ENCODE measurements at regions not wholly inside any gene's neighbourhood (a gene's known extent, or its start where the extent isn't known, plus 50 kb on each side); places are given as distances from the start of the nearest gene placed in this dataset.

- TF ChIP-seq, protein P1, sequence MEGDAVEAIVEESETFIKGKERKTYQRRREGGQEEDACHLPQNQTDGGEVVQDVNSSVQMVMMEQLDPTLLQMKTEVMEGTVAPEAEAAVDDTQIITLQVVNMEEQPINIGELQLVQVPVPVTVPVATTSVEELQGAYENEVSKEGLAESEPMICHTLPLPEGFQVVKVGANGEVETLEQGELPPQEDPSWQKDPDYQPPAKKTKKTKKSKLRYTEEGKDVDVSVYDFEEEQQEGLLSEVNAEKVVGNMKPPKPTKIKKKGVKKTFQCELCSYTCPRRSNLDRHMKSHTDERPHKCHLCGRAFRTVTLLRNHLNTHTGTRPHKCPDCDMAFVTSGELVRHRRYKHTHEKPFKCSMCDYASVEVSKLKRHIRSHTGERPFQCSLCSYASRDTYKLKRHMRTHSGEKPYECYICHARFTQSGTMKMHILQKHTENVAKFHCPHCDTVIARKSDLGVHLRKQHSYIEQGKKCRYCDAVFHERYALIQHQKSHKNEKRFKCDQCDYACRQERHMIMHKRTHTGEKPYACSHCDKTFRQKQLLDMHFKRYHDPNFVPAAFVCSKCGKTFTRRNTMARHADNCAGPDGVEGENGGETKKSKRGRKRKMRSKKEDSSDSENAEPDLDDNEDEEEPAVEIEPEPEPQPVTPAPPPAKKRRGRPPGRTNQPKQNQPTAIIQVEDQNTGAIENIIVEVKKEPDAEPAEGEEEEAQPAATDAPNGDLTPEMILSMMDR (CRISPR knock-in tag; IDR thresholded peaks at IDR 0.05): peak; percentile 13; the same call in 1 of the 2 replicates
- no peak for TF ChIP-seq SETDB1 (CRISPR knock-in tag; IDR thresholded peaks at IDR 0.05; ENCODE audit: borderline replicate concordance)
- TF ChIP-seq, protein P2, sequence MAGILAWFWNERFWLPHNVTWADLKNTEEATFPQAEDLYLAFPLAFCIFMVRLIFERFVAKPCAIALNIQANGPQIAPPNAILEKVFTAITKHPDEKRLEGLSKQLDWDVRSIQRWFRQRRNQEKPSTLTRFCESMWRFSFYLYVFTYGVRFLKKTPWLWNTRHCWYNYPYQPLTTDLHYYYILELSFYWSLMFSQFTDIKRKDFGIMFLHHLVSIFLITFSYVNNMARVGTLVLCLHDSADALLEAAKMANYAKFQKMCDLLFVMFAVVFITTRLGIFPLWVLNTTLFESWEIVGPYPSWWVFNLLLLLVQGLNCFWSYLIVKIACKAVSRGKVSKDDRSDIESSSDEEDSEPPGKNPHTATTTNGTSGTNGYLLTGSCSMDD (CRISPR knock-in tag; IDR thresholded peaks at IDR 0.05): no peak
These were observed 403.4 kb downstream of the DNAJB9 start (continued) for GRCh38 chr7:108973075-108973474.

DNA sequence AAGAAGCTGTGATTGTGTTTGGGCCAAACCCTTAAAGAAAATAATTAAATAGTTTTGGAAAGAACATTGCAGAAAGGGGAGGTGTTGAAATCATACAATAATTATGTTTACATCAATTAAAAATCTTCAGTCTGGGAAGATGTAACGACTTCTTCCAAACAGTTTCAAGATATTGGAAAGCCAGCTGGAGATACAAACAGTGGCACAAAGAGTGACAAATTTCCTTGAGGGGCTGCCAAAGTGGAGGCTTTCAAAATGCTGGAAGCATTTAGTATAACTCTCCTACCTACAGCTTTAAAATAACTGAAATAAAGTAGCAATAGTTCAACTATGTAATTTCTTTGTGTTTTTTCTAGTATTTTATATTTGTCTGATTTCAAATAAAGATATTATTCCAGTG, 405.0 kb downstream of the DNAJB9 start:
- no peaks in the 10 kb centered on the region for H4K20me1 ChIP-seq (ENCODE audit: insufficient read depth, low read length)
- intact Hi-C loops (cut with micrococcal nuclease; ENCODE audit: unreplicated experiment) (no loop called here), in situ Hi-C loops (cut with HindIII; ENCODE audit: extremely low pct_ligation_motif_present, low pct_unique_long_range_greater_than_20kb) (no loop called here)
- H3K9ac ChIP-seq (ENCODE audit: insufficient read depth, low read depth, low read length): no peak overlapping the region
- no peaks in the 10 kb centered on the region for H3K79me2 ChIP-seq (ENCODE audit: insufficient read depth, low read length)
- BruUV-seq (replicated peaks): no TSS peak
- no peaks in the 10 kb centered on the region for H3K36me3 ChIP-seq (replicated peaks in 1 of 2; ENCODE audit: control insufficient read depth in 1 of 2, insufficient read depth in 2 of 2, low read length in 2 of 2)
- POLR2A ChIA-PET: no interaction called here
- H3K27ac ChIP-seq (ENCODE audit: extremely low read length, insufficient read depth, low read length): no peak overlapping the region
- FAIRE-seq (no peak), ATAC-seq (no peak), DNase-seq (ENCODE audit: low spot score) (no peak)
- no peaks in the 10 kb centered on the region for H3K9me3 ChIP-seq (ENCODE audit: low read length)
- no peaks in the 10 kb centered on the region for H3K4me1 ChIP-seq (ENCODE audit: insufficient read depth, low read length)
- H3K4me3 ChIP-seq (replicated peaks in 1 of 3; ENCODE audit: insufficient read depth in 1 of 3, low read depth in 2 of 3, low read length in 3 of 3): no peak overlapping the region
- no peaks in the 10 kb centered on the region for H3K27me3 ChIP-seq (ENCODE audit: control insufficient read depth in 1 of 2, insufficient read depth in 2 of 2, low read length in 2 of 2)
- 0% methylated on average over 1 of the region's 1 CpG for WGBS (ENCODE audit: low lambda C conversion rate)
- H3K4me2 ChIP-seq (ENCODE audit: low read depth, low read length): no peak overlapping the region
- H2AFZ ChIP-seq (ENCODE audit: low read length): no peak overlapping the region
- CTCF ChIA-PET (ENCODE audit: low intra/inter-chr PET ratio, low total read pairs): no interaction called here
- TF ChIP-seq NAIF1 (CRISPR knock-in tag; IDR thresholded peaks at IDR 0.05; ENCODE audit: borderline replicate concordance): no peak
- no peak for TF ChIP-seq CREM (IDR thresholded peaks at IDR 0.05)
- TF ChIP-seq CREM (CRISPR knock-in tag; IDR thresholded peaks at IDR 0.05): no peak
- no peak for TF ChIP-seq RFX5 (IDR thresholded peaks at IDR 0.05; ENCODE audit: low read depth, low read length)
- no peak for TF ChIP-seq ZNF468 (CRISPR knock-in tag; IDR thresholded peaks at IDR 0.05)
- TF ChIP-seq SP5 (CRISPR knock-in tag; IDR thresholded peaks at IDR 0.05; ENCODE audit: borderline replicate concordance, low read depth): no peak
- TF ChIP-seq NR2C2 (CRISPR knock-in tag; IDR thresholded peaks at IDR 0.05; ENCODE audit: borderline replicate concordance): no peak
- no peak for TF ChIP-seq HDAC1 (CRISPR knock-in tag; IDR thresholded peaks at IDR 0.05)
- no peak for TF ChIP-seq ZBTB1 (CRISPR knock-in tag; IDR thresholded peaks at IDR 0.05; ENCODE audit: borderline replicate concordance)
- no peak for TF ChIP-seq POLR2AphosphoS2 (IDR thresholded peaks at IDR 0.05; ENCODE audit: low read depth, low read length)
- no peak for TF ChIP-seq TFDP1 (CRISPR knock-in tag; IDR thresholded peaks at IDR 0.05; ENCODE audit: borderline replicate concordance)
- TF ChIP-seq IKZF1 (IDR thresholded peaks at IDR 0.05): no peak
- TF ChIP-seq ZNF10 (CRISPR knock-in tag; IDR thresholded peaks at IDR 0.05; ENCODE audit: borderline replicate concordance, low read depth): no peak
- TF ChIP-seq TMF1 (CRISPR knock-in tag; IDR thresholded peaks at IDR 0.05; ENCODE audit: low read depth): no peak
